Body of pancreas (tissue), 4 donors: ENCODE measurements at regions not wholly inside any gene's neighbourhood (a gene's known extent, or its start where the extent isn't known, plus 50 kb on each side); places are given as distances from the start of the nearest gene placed in this dataset.

Source experiments
- ATAC-seq: fragments of 150-250 bp; one replicate; pipeline ENCODE4 v1.9.1; 2016
- DNase-seq, 4 donors: peaks; one replicate each; pipeline ENCODE4 v3.0.0-alpha.2; 2019
- H3K27ac ChIP-seq, 4 donors: fragments of 200-600 bp; sonication (generic); 1 replicate in 3 of 4; 2 replicates in 1 of 4; pipeline versions ENCODE4 v1.5.1 to v1.6.1; 2016 to 2019; ENCODE audit warnings: mild to moderate bottlenecking in 1 of 4, mixed read lengths in 1 of 4, moderate library complexity in 1 of 4
- H3K27me3 ChIP-seq, 2 donors: fragments of 200-600 bp; sonication (generic); one replicate each; pipeline ENCODE4 v1.6.0; 2016; ENCODE audit warnings: mild to moderate bottlenecking in 1 of 2
- H3K36me3 ChIP-seq, 2 donors: fragments of 200-600 bp; sonication (generic); replicated peaks in 1 of 2; 2 replicates each; pipeline ENCODE4 v1.5.1; 2016; ENCODE audit warnings: low read depth in 2 of 2; ENCODE audit not compliant: insufficient read depth in 1 of 2
- H3K4me1 ChIP-seq: fragments of 200-600 bp; sonication (generic); one replicate; pipeline ENCODE4 v1.6.0; 2016
- H3K4me3 ChIP-seq, 2 donors: fragments of 200-600 bp; sonication (generic); 1 replicate in 1 of 2; 2 replicates in 1 of 2; pipeline ENCODE4 v1.5.1; 2016 to 2019
- H3K9me3 ChIP-seq, 3 donors: fragments of 200-600 bp; sonication (generic); 1 replicate in 2 of 3; 2 replicates in 1 of 3; pipeline ENCODE4 v1.5.1; 2016
- POLR2A ChIP-seq, 3 donors: fragments of 450-650 bp; IDR thresholded peaks; one replicate each; pipeline ENCODE4 v1.6.1; 2016; ENCODE audit warnings: antibody characterized with exemption in 3 of 3, mild to moderate bottlenecking in 2 of 3
- WGBS, 2 donors: methylation state at CpG; one replicate each; pipeline ENCODE4 v1.1.5; 2017; 5-methylcytosine and 5-hydroxymethylcytosine counted together
- intact Hi-C: fragments of 100-400 bp; cut with DNase I; formaldehyde crosslinking; loops from one replicate; pipeline ENCODE4 v1.15.1; 2023
- TF ChIP-seq, protein P1 (sequence below), 7 experiments: fragments of 450-650 bp in 4 of 7; fragments of 200-600 bp in 3 of 7; sonication (generic) in 3 of 7; IDR thresholded peaks; one replicate each; pipeline ENCODE4 v1.5.1; 2016 to 2019; ENCODE audit warnings: antibody characterized with exemption in 7 of 7

DNA sequence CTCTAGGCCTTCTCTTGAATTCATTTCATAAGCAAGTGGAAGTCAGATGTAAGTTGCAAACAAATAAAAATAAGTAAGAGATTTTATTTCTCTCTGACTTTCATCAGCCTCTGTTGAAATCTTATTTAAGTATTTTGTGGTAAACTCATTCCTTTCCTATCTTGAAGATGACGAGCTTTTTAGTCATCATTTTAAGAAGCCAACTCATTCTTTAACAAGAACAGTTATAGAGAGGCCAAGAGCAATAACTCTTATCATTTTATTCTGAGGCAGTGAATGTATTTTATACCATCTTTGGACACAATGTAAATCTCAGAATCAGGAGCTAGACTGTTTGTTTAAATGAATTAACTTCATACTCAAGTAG, 147.5 kb upstream of the MBNL1 start:
- 74 to 78% methylated on average over 1 of the region's 1 CpG for WGBS, 2 donors
- Histone ChIP-seq H3K36me3 (no peaks in the 10 kb centered on the region), H3K9me3 (no peaks in the 10 kb centered on the region), H3K27me3 (no peaks in the 10 kb centered on the region), H3K4me3 (no peak overlapping the region), H3K27ac (no peak overlapping the region), H3K4me1 (no peaks in the 10 kb centered on the region)
- no peak for ATAC-seq
- DNase-seq, result no peak
- no peak for TF ChIP-seq POLR2A (IDR thresholded peaks at IDR 0.05)
- TF ChIP-seq, protein P1, sequence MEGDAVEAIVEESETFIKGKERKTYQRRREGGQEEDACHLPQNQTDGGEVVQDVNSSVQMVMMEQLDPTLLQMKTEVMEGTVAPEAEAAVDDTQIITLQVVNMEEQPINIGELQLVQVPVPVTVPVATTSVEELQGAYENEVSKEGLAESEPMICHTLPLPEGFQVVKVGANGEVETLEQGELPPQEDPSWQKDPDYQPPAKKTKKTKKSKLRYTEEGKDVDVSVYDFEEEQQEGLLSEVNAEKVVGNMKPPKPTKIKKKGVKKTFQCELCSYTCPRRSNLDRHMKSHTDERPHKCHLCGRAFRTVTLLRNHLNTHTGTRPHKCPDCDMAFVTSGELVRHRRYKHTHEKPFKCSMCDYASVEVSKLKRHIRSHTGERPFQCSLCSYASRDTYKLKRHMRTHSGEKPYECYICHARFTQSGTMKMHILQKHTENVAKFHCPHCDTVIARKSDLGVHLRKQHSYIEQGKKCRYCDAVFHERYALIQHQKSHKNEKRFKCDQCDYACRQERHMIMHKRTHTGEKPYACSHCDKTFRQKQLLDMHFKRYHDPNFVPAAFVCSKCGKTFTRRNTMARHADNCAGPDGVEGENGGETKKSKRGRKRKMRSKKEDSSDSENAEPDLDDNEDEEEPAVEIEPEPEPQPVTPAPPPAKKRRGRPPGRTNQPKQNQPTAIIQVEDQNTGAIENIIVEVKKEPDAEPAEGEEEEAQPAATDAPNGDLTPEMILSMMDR (IDR thresholded peaks at IDR 0.05), result no peak
- intact Hi-C loops, result no loop called here

DNA sequence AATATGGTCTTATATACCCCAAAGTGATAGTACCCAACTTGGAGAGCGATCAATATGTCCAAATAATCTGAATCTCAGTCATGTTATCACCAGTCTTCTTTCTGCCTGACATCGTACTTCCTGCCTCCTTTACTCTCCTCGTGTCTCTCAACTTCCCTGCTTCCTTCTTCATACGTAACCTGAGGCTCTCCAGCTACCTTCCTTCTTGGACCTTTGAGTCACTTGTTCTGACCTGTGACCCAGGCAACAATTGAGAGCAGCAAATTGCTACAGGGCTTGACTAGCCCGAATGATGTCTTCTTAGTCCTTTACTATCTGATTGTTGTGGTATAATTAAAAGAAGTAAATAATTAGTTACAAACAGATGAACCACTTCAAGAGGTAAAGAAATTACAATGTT, 145.9 kb upstream of the MBNL1 start:
- WGBS, 2 donors, result 69 to 73% methylated on average over 5 of the region's 5 CpGs
- intact Hi-C loops, result no loop called here
- H3K27ac ChIP-seq, result no peak overlapping the region

DNA sequence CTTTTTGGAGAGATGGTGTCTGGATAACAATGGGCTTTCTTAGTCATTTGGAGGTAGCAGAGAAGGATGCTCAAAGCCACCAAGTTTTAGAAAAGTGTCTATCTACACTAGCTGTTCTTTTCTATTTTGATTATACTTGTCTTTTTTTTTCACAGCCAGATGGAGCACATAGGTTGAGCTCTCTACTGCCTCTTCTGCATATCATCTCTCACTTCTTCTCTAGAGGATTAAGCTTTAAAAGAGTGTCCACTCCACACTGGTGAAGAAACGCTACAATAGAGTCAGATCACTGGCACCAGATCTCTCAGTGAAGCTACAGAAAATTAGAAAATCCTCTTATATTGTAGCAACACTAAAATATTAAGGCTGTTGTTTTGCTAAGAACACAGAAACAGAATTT, 145.3 kb upstream of the MBNL1 start:
- no peak overlapping the region for H3K4me3 ChIP-seq
- WGBS, 2 donors, result 74 to 90% methylated on average over 1 of the region's 1 CpG
- H3K9me3 ChIP-seq, result no peaks in the 10 kb centered on the region
- H3K27me3 ChIP-seq, result no peaks in the 10 kb centered on the region
- no peak for ATAC-seq
- H3K36me3 ChIP-seq, result no peaks in the 10 kb centered on the region
- no peak for TF ChIP-seq POLR2A (IDR thresholded peaks at IDR 0.05)
- TF ChIP-seq, protein P1 (IDR thresholded peaks at IDR 0.05), result no peak
- no peak for DNase-seq
- no peaks in the 10 kb centered on the region for H3K4me1 ChIP-seq
- no peak overlapping the region for H3K27ac ChIP-seq
- intact Hi-C loops, result no loop called here

More for the DNA sequence above, 145.9 kb upstream of the MBNL1 start:
- TF ChIP-seq, protein P1 (IDR thresholded peaks at IDR 0.05), result no peak
- no peak for TF ChIP-seq POLR2A (IDR thresholded peaks at IDR 0.05)
- DNase-seq, result no peak
- Histone ChIP-seq H3K36me3 (no peaks in the 10 kb centered on the region), H3K27me3 (no peaks in the 10 kb centered on the region), H3K4me3 (no peak overlapping the region), H3K9me3 (no peaks in the 10 kb centered on the region), H3K4me1 (no peaks in the 10 kb centered on the region)
- ATAC-seq, result no peak

DNA sequence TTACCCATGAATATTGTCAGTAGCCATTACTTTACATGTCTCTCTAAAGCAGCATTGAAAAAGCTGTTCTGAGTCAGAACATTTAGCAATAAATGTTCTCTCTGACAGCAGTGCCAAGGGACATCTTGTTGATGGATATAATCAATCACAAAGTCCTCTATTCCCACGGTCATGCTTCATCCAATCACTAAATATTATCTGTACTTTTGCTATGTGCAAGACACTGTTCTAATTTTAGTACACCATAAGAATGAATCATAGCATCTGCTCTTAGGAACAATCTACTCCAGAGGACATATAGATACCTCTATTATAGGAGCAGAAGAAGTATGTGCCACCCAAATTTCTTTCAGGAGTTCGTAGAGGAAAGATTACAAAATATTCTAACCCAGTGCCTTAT, 142.5 kb upstream of the MBNL1 start:
- Histone ChIP-seq H3K9me3 (no peaks in the 10 kb centered on the region), H3K27me3 (no peaks in the 10 kb centered on the region), H3K4me1 (no peaks in the 10 kb centered on the region), H3K4me3 (no peak overlapping the region), H3K27ac (no peak overlapping the region), H3K36me3 (no peaks in the 10 kb centered on the region)
- 59 to 60% methylated on average over 2 of the region's 2 CpGs for WGBS, 2 donors
- no peak for DNase-seq
- intact Hi-C loops, result no loop called here
- TF ChIP-seq, protein P1 (IDR thresholded peaks at IDR 0.05), result no peak
- TF ChIP-seq POLR2A (IDR thresholded peaks at IDR 0.05), result no peak
- no peak for ATAC-seq

DNA sequence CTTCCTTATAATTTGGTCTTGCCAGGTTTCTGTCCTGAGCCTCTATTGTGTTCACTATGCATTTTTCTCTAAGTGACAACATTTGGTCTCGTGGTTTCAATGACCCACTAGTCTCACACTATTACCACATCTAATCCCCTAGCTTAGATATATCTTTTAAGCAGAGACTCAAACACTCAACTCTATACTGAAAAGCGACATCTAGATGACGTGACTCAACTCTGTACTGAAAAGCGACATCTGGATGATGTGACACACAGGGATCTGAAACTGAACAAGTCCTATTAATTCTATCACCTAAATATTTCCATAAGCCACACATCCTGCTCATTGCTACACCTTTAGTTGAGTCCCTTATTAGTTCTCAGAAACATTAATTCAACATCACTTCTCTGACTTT, 141.7 kb upstream of the MBNL1 start:
- intact Hi-C loops, result no loop called here
- WGBS, 2 donors, result 91 to 94% methylated on average over 4 of the region's 4 CpGs
- no peaks in the 10 kb centered on the region for H3K4me1 ChIP-seq

More for the DNA sequence above, 141.7 kb upstream of the MBNL1 start:
- no peak for DNase-seq
- H3K27me3 ChIP-seq, result no peaks in the 10 kb centered on the region
- H3K4me3 ChIP-seq, result no peak overlapping the region
- TF ChIP-seq POLR2A (IDR thresholded peaks at IDR 0.05), result no peak
- TF ChIP-seq, protein P1 (IDR thresholded peaks at IDR 0.05), result no peak
- no peak overlapping the region for H3K27ac ChIP-seq
- no peaks in the 10 kb centered on the region for H3K9me3 ChIP-seq
- no peaks in the 10 kb centered on the region for H3K36me3 ChIP-seq
- no peak for ATAC-seq
